GM12872 (cell line): ENCODE measurements at regions not wholly inside any gene's neighbourhood (a gene's known extent, or its start where the extent isn't known, plus 50 kb on each side); places are given as distances from the start of the nearest gene placed in this dataset.

ENCODE experiments used
- TF ChIP-seq, protein P1 (sequence below): IDR thresholded peaks from 3 replicates; pipeline ENCODE4 v1.5.1; 2011; ENCODE audit warnings: low read depth, mild to moderate bottlenecking, low read length, moderate library complexity; ENCODE audit not compliant: insufficient read depth

DNA sequence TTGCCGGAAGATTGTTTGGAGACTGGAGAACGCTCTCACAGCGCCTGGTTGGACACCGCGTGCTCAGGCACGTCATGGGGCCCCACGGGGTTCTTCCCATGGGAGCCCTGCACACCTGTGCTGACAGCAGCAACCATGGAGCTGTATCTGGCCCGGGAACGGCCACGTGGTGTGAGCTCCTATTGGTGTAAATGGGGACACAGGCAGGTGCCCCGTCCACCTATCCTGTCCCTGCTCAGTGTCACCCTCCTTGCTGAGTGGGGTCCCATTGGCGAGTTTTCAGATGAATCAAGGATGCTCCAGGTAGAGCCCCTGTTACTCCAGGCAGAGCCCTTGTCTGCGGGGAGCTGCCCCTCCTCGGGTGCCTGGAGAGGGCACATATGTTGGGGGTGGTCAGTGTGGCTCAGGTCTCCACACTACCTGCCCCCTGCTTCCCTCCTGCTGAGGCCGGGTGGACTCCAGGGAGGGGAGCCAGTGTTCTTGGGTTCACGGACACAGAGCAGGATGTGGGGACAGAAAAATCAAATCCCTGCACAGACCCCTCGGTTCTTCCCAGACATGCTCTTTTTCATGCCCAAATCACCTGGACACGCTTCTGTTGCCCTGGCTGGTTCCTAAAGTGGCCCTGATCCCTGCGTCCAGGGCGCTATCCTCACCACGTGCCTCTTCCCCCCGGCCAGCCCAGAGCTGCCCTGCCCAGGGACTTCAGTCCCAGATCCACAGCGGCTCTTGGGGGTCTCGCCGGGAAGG, 250.1 kb downstream of the ADGRD1 start:
- TF ChIP-seq, protein P1, sequence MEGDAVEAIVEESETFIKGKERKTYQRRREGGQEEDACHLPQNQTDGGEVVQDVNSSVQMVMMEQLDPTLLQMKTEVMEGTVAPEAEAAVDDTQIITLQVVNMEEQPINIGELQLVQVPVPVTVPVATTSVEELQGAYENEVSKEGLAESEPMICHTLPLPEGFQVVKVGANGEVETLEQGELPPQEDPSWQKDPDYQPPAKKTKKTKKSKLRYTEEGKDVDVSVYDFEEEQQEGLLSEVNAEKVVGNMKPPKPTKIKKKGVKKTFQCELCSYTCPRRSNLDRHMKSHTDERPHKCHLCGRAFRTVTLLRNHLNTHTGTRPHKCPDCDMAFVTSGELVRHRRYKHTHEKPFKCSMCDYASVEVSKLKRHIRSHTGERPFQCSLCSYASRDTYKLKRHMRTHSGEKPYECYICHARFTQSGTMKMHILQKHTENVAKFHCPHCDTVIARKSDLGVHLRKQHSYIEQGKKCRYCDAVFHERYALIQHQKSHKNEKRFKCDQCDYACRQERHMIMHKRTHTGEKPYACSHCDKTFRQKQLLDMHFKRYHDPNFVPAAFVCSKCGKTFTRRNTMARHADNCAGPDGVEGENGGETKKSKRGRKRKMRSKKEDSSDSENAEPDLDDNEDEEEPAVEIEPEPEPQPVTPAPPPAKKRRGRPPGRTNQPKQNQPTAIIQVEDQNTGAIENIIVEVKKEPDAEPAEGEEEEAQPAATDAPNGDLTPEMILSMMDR, result no peak

- TF ChIP-seq, protein P1, result no peak
These were observed 250.9 kb downstream of the ADGRD1 start for GRCh38 chr12:131204416-131205274.

GRCh38 chr12:131208425-131208824, 254.7 kb downstream of the ADGRD1 start:
- TF ChIP-seq, protein P1, result no peak

DNA sequence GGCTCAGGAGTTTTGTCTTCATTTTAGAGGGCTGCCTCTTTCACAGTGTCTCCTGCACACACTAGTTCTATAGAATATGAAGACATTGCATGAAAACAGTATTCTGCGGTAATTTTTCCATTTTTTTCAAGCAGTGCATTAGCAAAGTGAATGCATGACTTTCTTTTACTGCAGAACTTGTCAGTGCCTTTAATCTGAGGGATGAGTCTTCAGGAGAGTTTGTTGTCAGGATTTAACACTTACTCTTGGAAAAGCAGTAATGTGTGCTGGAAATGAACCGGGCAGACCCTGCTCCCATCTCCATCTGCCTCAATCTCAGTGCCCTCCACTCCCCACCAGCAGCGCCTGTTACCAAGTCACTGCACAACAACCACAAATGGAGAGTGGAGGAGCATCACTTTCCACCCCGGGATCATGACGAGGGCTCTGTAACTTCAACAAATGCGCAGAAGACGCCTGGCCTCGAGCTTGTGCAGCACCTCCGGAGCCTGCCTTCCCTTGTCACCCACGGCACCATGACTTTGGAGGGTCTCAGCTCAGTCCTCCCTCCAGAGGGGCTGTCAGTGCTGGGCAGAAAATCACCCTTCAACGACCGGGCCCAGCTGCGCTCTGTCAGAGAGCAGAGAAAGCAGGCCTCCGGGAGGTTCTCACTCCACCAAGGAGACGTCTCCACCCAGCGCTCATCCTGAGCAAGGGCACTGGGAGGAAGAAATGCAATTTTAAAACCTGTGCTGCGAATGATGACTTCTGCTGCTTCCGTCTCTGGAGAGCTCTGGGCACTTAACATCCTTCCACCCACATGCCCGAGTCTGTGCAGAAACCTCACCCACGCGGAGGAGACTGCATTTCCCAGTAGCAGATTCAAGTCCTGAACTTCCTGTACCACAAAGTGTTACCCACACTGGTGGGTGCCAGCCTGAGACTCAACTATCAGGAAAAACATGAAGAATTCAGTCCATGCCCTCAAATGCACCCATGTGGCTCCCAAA, 255.7 kb downstream of the ADGRD1 start:
- TF ChIP-seq, protein P1, result no peak

- TF ChIP-seq, protein P1, result no peak
These were observed 257.0 kb downstream of the ADGRD1 start for GRCh38 chr12:131210506-131211339.

DNA sequence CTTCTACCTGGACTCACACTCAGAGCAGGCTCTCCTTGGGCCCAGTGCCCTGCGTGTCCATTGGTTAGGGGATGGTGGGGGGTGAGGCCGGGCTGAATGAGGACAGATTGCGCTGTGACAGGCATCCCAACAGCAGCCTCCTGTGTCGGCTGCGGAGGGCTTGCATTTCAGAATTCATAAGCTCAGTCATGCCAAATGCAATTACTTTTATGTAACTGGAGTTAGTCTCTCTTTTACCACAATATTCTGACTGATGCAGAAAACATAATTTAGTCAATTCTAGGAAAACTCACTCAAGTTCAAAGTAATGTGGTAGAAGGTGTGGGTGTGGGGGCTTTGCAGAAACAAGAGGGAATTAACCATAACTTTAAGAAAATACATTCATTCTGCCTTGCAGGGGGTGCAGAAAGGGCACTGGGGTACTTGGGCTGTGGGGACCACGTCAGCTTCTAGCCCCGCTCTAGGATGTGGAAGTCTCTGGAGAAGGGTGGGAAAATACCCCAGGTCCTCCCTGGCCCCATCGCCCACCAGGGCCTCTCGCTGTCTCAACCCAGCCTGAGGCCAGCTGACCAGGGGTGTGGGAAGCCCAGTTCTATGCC, 257.7 kb downstream of the ADGRD1 start:
- TF ChIP-seq, protein P1, result no peak
